ENCODE measurements at regions not wholly inside any gene's neighbourhood (a gene's known extent, or its start where the extent isn't known, plus 50 kb on each side); places are given as distances from the start of the nearest gene placed in this dataset.

GRCh38 chr13:47249266-47249665 is 352.4 kb upstream of the HTR2A start:
- no peaks in the 10 kb centered on the region for H3K36me3 ChIP-seq (ENCODE audit: insufficient read depth, low read length)
- H2AFZ ChIP-seq (ENCODE audit: low read depth, low read length): no peak overlapping the region
- no peaks in the 10 kb centered on the region for H3K9me3 ChIP-seq (ENCODE audit: low read length)
- H3K9ac ChIP-seq (ENCODE audit: low read length): no peak overlapping the region
- H3K27ac ChIP-seq (ENCODE audit: low read length): no peak overlapping the region
- no peak overlapping the region for H3K4me3 ChIP-seq (ENCODE audit: low read length)
- no peaks in the 10 kb centered on the region for H3F3A ChIP-seq (ENCODE audit: insufficient read depth, low read length, poor library complexity, severe bottlenecking)
- TF ChIP-seq RAD21 (conservative IDR thresholded peaks at IDR 0.05) (no peak), REST (IDR thresholded peaks at IDR 0.05; ENCODE audit: borderline replicate concordance) (no peak), CTCF (IDR thresholded peaks at IDR 0.05; ENCODE audit: poor library complexity, severe bottlenecking) (no peak), EZH2 (IDR thresholded peaks at IDR 0.05; ENCODE audit: borderline replicate concordance, insufficient read depth, low read length, poor library complexity, severe bottlenecking) (no peak), POLR2AphosphoS5 (IDR thresholded peaks at IDR 0.05) (no peak), MXI1 (conservative IDR thresholded peaks at IDR 0.05; ENCODE audit: poor library complexity, severe bottlenecking) (no peak), EP300 (conservative IDR thresholded peaks at IDR 0.05; ENCODE audit: poor library complexity, severe bottlenecking) (no peak)
- no peaks in the 10 kb centered on the region for H3K79me2 ChIP-seq (replicated peaks; ENCODE audit: insufficient read depth, low read length)
- H4K20me1 ChIP-seq (ENCODE audit: insufficient read depth): no peaks in the 10 kb centered on the region
- no peaks in the 10 kb centered on the region for H3K9me2 ChIP-seq (ENCODE audit: insufficient read depth, low read length)
- no peaks in the 10 kb centered on the region for H3K27me3 ChIP-seq (ENCODE audit: insufficient read depth, low read depth, low read length)
- no peak overlapping the region for H3K4me2 ChIP-seq (ENCODE audit: low read length)

- Histone ChIP-seq H3F3A (ENCODE audit: insufficient read depth, low read length, poor library complexity, severe bottlenecking) (no peaks in the 10 kb centered on the region), H3K9ac (ENCODE audit: low read length) (no peak overlapping the region), H3K9me2 (ENCODE audit: insufficient read depth, low read length) (no peaks in the 10 kb centered on the region), H4K20me1 (ENCODE audit: insufficient read depth) (no peaks in the 10 kb centered on the region), H2AFZ (ENCODE audit: low read depth, low read length) (no peak overlapping the region), H3K79me2 (replicated peaks; ENCODE audit: insufficient read depth, low read length) (no peaks in the 10 kb centered on the region), H3K27ac (ENCODE audit: low read length) (no peak overlapping the region), H3K4me3 (ENCODE audit: low read length) (no peak overlapping the region), H3K27me3 (ENCODE audit: insufficient read depth, low read depth, low read length) (no peaks in the 10 kb centered on the region), H3K4me2 (ENCODE audit: low read length) (no peak overlapping the region), H3K36me3 (ENCODE audit: insufficient read depth, low read length) (no peaks in the 10 kb centered on the region), H3K9me3 (ENCODE audit: low read length) (no peaks in the 10 kb centered on the region)
- TF ChIP-seq REST (IDR thresholded peaks at IDR 0.05; ENCODE audit: borderline replicate concordance): no peak
- no peak for TF ChIP-seq EP300 (conservative IDR thresholded peaks at IDR 0.05; ENCODE audit: poor library complexity, severe bottlenecking)
- no peak for TF ChIP-seq TAF1 (IDR thresholded peaks at IDR 0.05; ENCODE audit: low read depth)
- TF ChIP-seq POLR2AphosphoS5 (IDR thresholded peaks at IDR 0.05): no peak
- no peak for TF ChIP-seq CTCF (IDR thresholded peaks at IDR 0.05; ENCODE audit: poor library complexity, severe bottlenecking)
- TF ChIP-seq EZH2 (IDR thresholded peaks at IDR 0.05; ENCODE audit: borderline replicate concordance, insufficient read depth, low read length, poor library complexity, severe bottlenecking): no peak
- TF ChIP-seq SMC3 (conservative IDR thresholded peaks at IDR 0.05; ENCODE audit: poor library complexity): no peak
- TF ChIP-seq MXI1 (conservative IDR thresholded peaks at IDR 0.05; ENCODE audit: poor library complexity, severe bottlenecking): no peak
- TF ChIP-seq RAD21 (conservative IDR thresholded peaks at IDR 0.05): no peak
Measured at GRCh38 chr13:47241446-47241845, 344.6 kb upstream of the HTR2A start.

Data from neural cell (in vitro differentiated cells).